ENCODE measurements at regions not wholly inside any gene's neighbourhood (a gene's known extent, or its start where the extent isn't known, plus 50 kb on each side); places are given as distances from the start of the nearest gene placed in this dataset.

- TF ChIP-seq CTCF (IDR thresholded peaks at IDR 0.05): no peak
- no peak for TF ChIP-seq POLR2A (IDR thresholded peaks at IDR 0.05)
- no peak for TF ChIP-seq POLR2AphosphoS5 (IDR thresholded peaks at IDR 0.05)
Measured at GRCh38 chr5:174529925-174530681, 194.3 kb upstream of the MSX2 start.
